ENCODE measurements at regions not wholly inside any gene's neighbourhood (a gene's known extent, or its start where the extent isn't known, plus 50 kb on each side); places are given as distances from the start of the nearest gene placed in this dataset.

DNA sequence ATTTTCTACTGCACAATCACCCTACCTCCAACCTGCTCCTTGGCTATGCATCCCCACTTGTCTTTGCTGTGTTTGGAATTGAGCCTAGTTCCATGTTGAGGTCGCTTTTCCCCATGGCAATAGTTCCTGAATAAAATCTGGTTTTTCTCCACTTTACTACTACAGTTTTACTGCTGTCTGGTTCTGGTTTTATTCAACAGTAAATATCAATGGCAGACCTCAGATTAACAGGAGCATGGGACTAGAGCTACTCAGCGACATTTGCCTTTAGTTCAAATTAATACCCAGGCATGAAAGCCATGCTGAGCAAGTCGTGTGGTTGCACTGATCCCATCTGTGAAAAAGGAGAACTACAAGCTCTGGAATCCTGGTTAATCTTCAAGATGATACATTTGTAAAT lies 460.3 kb downstream of the GRXCR1 start:
- TF ChIP-seq SUZ12 (IDR thresholded peaks at IDR 0.05), result no peak
- no peak for TF ChIP-seq FOXM1 (IDR thresholded peaks at IDR 0.05; ENCODE audit: borderline replicate concordance)
- TF ChIP-seq FOXA1 (IDR thresholded peaks at IDR 0.05), result no peak
- no peak for TF ChIP-seq BHLHE40 (IDR thresholded peaks at IDR 0.05; ENCODE audit: borderline replicate concordance)
- TF ChIP-seq ZNF384 (IDR thresholded peaks at IDR 0.05), result no peak
- no peak for TF ChIP-seq HDGF (IDR thresholded peaks at IDR 0.05; ENCODE audit: borderline replicate concordance)
- TF ChIP-seq FOXK2 (IDR thresholded peaks at IDR 0.05), result no peak
- no peak for TF ChIP-seq ARNT (IDR thresholded peaks at IDR 0.05)
- TF ChIP-seq LEF1 (IDR thresholded peaks at IDR 0.05; ENCODE audit: borderline replicate concordance), result no peak
- no peak for TF ChIP-seq SP1 (IDR thresholded peaks at IDR 0.05)
- TF ChIP-seq, protein P1, sequence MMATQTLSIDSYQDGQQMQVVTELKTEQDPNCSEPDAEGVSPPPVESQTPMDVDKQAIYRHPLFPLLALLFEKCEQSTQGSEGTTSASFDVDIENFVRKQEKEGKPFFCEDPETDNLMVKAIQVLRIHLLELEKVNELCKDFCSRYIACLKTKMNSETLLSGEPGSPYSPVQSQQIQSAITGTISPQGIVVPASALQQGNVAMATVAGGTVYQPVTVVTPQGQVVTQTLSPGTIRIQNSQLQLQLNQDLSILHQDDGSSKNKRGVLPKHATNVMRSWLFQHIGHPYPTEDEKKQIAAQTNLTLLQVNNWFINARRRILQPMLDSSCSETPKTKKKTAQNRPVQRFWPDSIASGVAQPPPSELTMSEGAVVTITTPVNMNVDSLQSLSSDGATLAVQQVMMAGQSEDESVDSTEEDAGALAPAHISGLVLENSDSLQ (IDR thresholded peaks at IDR 0.05), result no peak
- TF ChIP-seq NFRKB (IDR thresholded peaks at IDR 0.05), result no peak
- no peak for TF ChIP-seq TARDBP (IDR thresholded peaks at IDR 0.05)

All from HEK293T (cell line).